ENCODE measurements at regions not wholly inside any gene's neighbourhood (a gene's known extent, or its start where the extent isn't known, plus 50 kb on each side); places are given as distances from the start of the nearest gene placed in this dataset.

- no peak for DNase-seq (ENCODE audit: low spot score)
- no peaks in the 10 kb centered on the region for H3K27me3 Mint-ChIP-seq (ENCODE audit: low read depth)
- no peaks in the 10 kb centered on the region for H3K36me3 Mint-ChIP-seq (ENCODE audit: low read depth)
- no peak overlapping the region for H3K27ac Mint-ChIP-seq
- no peaks in the 10 kb centered on the region for H3K9me3 Mint-ChIP-seq
- H3K4me3 Mint-ChIP-seq = no peak overlapping the region
- H3K4me1 Mint-ChIP-seq (ENCODE audit: low read depth) = no peaks in the 10 kb centered on the region
Observed at GRCh38 chr9:8262625-8263622, 463.3 kb upstream of the DMAC1 start.

GRCh38 chr9:8261737-8262136 is 462.2 kb upstream of the DMAC1 start:
- H3K27me3 Mint-ChIP-seq (ENCODE audit: low read depth) = no peaks in the 10 kb centered on the region
- H3K9me3 Mint-ChIP-seq = no peaks in the 10 kb centered on the region
- no peaks in the 10 kb centered on the region for H3K36me3 Mint-ChIP-seq (ENCODE audit: low read depth)
- H3K4me3 Mint-ChIP-seq = no peak overlapping the region
- no peak overlapping the region for H3K27ac Mint-ChIP-seq
- no peak for DNase-seq (ENCODE audit: low spot score)
- no peaks in the 10 kb centered on the region for H3K4me1 Mint-ChIP-seq (ENCODE audit: low read depth)

- Mint-ChIP-seq H3K4me1 (ENCODE audit: low read depth) (no peaks in the 10 kb centered on the region), H3K36me3 (ENCODE audit: low read depth) (no peaks in the 10 kb centered on the region), H3K27me3 (ENCODE audit: low read depth) (no peaks in the 10 kb centered on the region), H3K9me3 (no peaks in the 10 kb centered on the region), H3K27ac (no peak overlapping the region), H3K4me3 (no peak overlapping the region)
- no peak for DNase-seq (ENCODE audit: low spot score)
Observed at GRCh38 chr9:8259028-8259427, 459.4 kb upstream of the DMAC1 start.

- H3K4me3 Mint-ChIP-seq = no peak overlapping the region
Observed at GRCh38 chr9:8256880-8257279, 457.3 kb upstream of the DMAC1 start.

GRCh38 chr9:8255850-8256249 is 456.3 kb upstream of the DMAC1 start:
- no peak overlapping the region for H3K4me3 Mint-ChIP-seq
- no peaks in the 10 kb centered on the region for H3K9me3 Mint-ChIP-seq
- DNase-seq (ENCODE audit: low spot score) = no peak
- no peaks in the 10 kb centered on the region for H3K27me3 Mint-ChIP-seq (ENCODE audit: low read depth)
- no peaks in the 10 kb centered on the region for H3K36me3 Mint-ChIP-seq (ENCODE audit: low read depth)
- H3K27ac Mint-ChIP-seq = no peak overlapping the region
- no peaks in the 10 kb centered on the region for H3K4me1 Mint-ChIP-seq (ENCODE audit: low read depth)

More at GRCh38 chr9:8256880-8257279, 457.3 kb upstream of the DMAC1 start:
- H3K27me3 Mint-ChIP-seq (ENCODE audit: low read depth) = no peaks in the 10 kb centered on the region
- H3K9me3 Mint-ChIP-seq = no peaks in the 10 kb centered on the region
- H3K36me3 Mint-ChIP-seq (ENCODE audit: low read depth) = no peaks in the 10 kb centered on the region
- H3K4me1 Mint-ChIP-seq (ENCODE audit: low read depth) = no peaks in the 10 kb centered on the region
- H3K27ac Mint-ChIP-seq = no peak overlapping the region
- DNase-seq (ENCODE audit: low spot score) = no peak

- H3K27ac Mint-ChIP-seq = no peak overlapping the region
- H3K4me3 Mint-ChIP-seq = no peak overlapping the region
- no peaks in the 10 kb centered on the region for H3K36me3 Mint-ChIP-seq (ENCODE audit: low read depth)
- H3K27me3 Mint-ChIP-seq (ENCODE audit: low read depth) = no peaks in the 10 kb centered on the region
- no peak for DNase-seq (ENCODE audit: low spot score)
- no peaks in the 10 kb centered on the region for H3K9me3 Mint-ChIP-seq
- H3K4me1 Mint-ChIP-seq (ENCODE audit: low read depth) = no peaks in the 10 kb centered on the region
Observed at GRCh38 chr9:8254541-8254940, 455.0 kb upstream of the DMAC1 start.

GRCh38 chr9:8252445-8252844 is 452.9 kb upstream of the DMAC1 start:
- no peak overlapping the region for H3K27ac Mint-ChIP-seq
- DNase-seq (ENCODE audit: low spot score) = no peak
- no peak overlapping the region for H3K4me3 Mint-ChIP-seq
- no peaks in the 10 kb centered on the region for H3K36me3 Mint-ChIP-seq (ENCODE audit: low read depth)
- H3K9me3 Mint-ChIP-seq = no peaks in the 10 kb centered on the region
- peaks cover 7% of the 10 kb centered on the region for H3K27me3 Mint-ChIP-seq (ENCODE audit: low read depth)
- H3K4me1 Mint-ChIP-seq (ENCODE audit: low read depth) = no peaks in the 10 kb centered on the region

GRCh38 chr9:8251566-8251965 is 452.0 kb upstream of the DMAC1 start:
- H3K4me1 Mint-ChIP-seq (ENCODE audit: low read depth) = no peaks in the 10 kb centered on the region
- no peaks in the 10 kb centered on the region for H3K36me3 Mint-ChIP-seq (ENCODE audit: low read depth)
- no peak overlapping the region for H3K27ac Mint-ChIP-seq
- H3K9me3 Mint-ChIP-seq = no peaks in the 10 kb centered on the region
- no peak for DNase-seq (ENCODE audit: low spot score)
- no peak overlapping the region for H3K4me3 Mint-ChIP-seq
- peaks cover 8% of the 10 kb centered on the region for H3K27me3 Mint-ChIP-seq (ENCODE audit: low read depth)

- no peaks in the 10 kb centered on the region for H3K4me1 Mint-ChIP-seq (ENCODE audit: low read depth)
- H3K36me3 Mint-ChIP-seq (ENCODE audit: low read depth) = no peaks in the 10 kb centered on the region
- peaks cover 8% of the 10 kb centered on the region for H3K27me3 Mint-ChIP-seq (ENCODE audit: low read depth)
- no peak overlapping the region for H3K4me3 Mint-ChIP-seq
- no peak overlapping the region for H3K27ac Mint-ChIP-seq
- DNase-seq (ENCODE audit: low spot score) = no peak
- H3K9me3 Mint-ChIP-seq = peaks cover 3% of the 10 kb centered on the region
Observed at GRCh38 chr9:8244505-8245092, 445.0 kb upstream of the DMAC1 start.

GRCh38 chr9:8241201-8241600 is 441.6 kb upstream of the DMAC1 start:
- Mint-ChIP-seq H3K9me3 (peaks cover 5% of the 10 kb centered on the region), H3K4me3 (no peak overlapping the region), H3K27me3 (ENCODE audit: low read depth) (no peaks in the 10 kb centered on the region), H3K36me3 (ENCODE audit: low read depth) (no peaks in the 10 kb centered on the region), H3K4me1 (ENCODE audit: low read depth) (no peaks in the 10 kb centered on the region), H3K27ac (no peak overlapping the region)
- no peak for DNase-seq (ENCODE audit: low spot score)

- peaks cover 5% of the 10 kb centered on the region for H3K9me3 Mint-ChIP-seq
- no peak for DNase-seq (ENCODE audit: low spot score)
- no peaks in the 10 kb centered on the region for H3K36me3 Mint-ChIP-seq (ENCODE audit: low read depth)
- H3K4me3 Mint-ChIP-seq = no peak overlapping the region
- no peaks in the 10 kb centered on the region for H3K4me1 Mint-ChIP-seq (ENCODE audit: low read depth)
- H3K27me3 Mint-ChIP-seq (ENCODE audit: low read depth) = peaks cover 3% of the 10 kb centered on the region
- no peak overlapping the region for H3K27ac Mint-ChIP-seq
Observed at GRCh38 chr9:8237096-8237495, 437.5 kb upstream of the DMAC1 start.

- Mint-ChIP-seq H3K4me3 (no peak overlapping the region), H3K36me3 (ENCODE audit: low read depth) (no peaks in the 10 kb centered on the region), H3K4me1 (ENCODE audit: low read depth) (no peaks in the 10 kb centered on the region), H3K9me3 (peaks cover 5% of the 10 kb centered on the region), H3K27ac (no peak overlapping the region), H3K27me3 (ENCODE audit: low read depth) (peaks cover 3% of the 10 kb centered on the region)
- no peak for DNase-seq (ENCODE audit: low spot score)
Observed at GRCh38 chr9:8235489-8235888, 435.9 kb upstream of the DMAC1 start.

GRCh38 chr9:8234316-8234715 is 434.7 kb upstream of the DMAC1 start:
- no peaks in the 10 kb centered on the region for H3K36me3 Mint-ChIP-seq (ENCODE audit: low read depth)
- no peak overlapping the region for H3K4me3 Mint-ChIP-seq
- H3K27me3 Mint-ChIP-seq (ENCODE audit: low read depth) = peaks cover 3% of the 10 kb centered on the region
- no peaks in the 10 kb centered on the region for H3K4me1 Mint-ChIP-seq (ENCODE audit: low read depth)
- no peak overlapping the region for H3K27ac Mint-ChIP-seq
- no peaks in the 10 kb centered on the region for H3K9me3 Mint-ChIP-seq
- DNase-seq (ENCODE audit: low spot score) = no peak

GRCh38 chr9:8232726-8233125 is 433.1 kb upstream of the DMAC1 start:
- H3K9me3 Mint-ChIP-seq = no peaks in the 10 kb centered on the region
- H3K27me3 Mint-ChIP-seq (ENCODE audit: low read depth) = peaks cover 3% of the 10 kb centered on the region
- H3K27ac Mint-ChIP-seq = no peak overlapping the region
- H3K4me1 Mint-ChIP-seq (ENCODE audit: low read depth) = no peaks in the 10 kb centered on the region
- no peaks in the 10 kb centered on the region for H3K36me3 Mint-ChIP-seq (ENCODE audit: low read depth)
- no peak overlapping the region for H3K4me3 Mint-ChIP-seq
- DNase-seq (ENCODE audit: low spot score) = no peak

Measured in T-helper 2 cell treated with Interferon-gamma antibody and Interleukin-4, amounts not matched to agents 5 μg/mL and 100 μg/mL, for 36 hours (primary cell).